GM18517 (cell line): ENCODE measurements at regions not wholly inside any gene's neighbourhood (a gene's known extent, or its start where the extent isn't known, plus 50 kb on each side); places are given as distances from the start of the nearest gene placed in this dataset.

Experiments
- ATAC-seq: cut with Tn5 transposase; IDR thresholded peaks from one replicate; pipeline ENCODE4 v1.9.1; 2021; ENCODE audit warnings: mild to moderate bottlenecking, moderate library complexity; ENCODE audit not compliant: unreplicated experiment

DNA sequence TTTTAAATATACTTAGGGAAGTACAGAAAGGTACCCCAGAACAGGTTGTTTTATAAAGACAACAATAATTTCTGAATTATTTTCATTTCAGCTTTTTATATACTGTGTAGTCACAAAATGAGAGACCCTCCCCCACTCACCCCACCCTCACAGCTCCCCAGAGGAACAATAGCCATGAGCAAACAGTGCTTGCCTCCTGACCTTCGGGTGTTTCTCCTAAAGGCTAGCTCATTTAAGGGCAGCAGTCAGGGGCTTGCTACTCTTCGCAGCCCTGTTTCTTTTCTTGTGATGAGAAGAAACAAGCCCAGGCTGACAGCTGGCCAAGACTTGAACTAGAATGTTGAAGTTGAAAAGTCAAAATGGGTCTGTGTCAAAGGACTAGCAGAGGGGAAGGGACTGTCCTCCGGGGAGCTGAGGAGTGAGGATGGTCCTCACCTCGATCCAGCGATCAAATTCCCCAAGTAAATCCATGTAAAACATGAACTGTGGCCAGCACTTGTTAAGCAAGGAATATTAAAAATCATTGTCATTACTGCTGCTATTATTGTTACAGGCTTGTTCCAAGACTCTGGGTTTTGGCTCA is 133.8 kb upstream of the ARHGAP5 start:
- ATAC-seq = no peak

DNA sequence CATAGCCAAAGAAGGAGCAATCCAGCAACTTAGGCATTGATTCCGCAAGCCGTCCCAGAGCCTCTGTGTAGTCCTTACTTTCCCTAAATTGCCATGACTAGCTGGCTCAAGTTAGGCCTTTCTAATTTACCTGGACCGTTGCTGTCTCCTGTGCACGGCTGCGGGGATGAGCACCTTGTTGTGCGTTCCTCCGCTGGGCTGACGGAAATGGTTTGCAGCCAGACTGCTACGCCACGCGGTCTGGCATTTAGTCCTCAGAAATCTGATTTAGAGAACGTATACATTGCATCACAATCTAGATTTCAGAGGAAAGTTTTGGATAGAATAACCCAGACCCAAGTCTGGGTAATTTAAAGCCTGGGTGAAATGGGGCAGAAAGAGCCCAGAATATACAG is 133.2 kb upstream of the ARHGAP5 start:
- no peak for ATAC-seq

- peak; percentile 5 for ATAC-seq
Observed at GRCh38 chr14:31944256-31945073, 132.6 kb upstream of the ARHGAP5 start.

GRCh38 chr14:31945074-31945613 is 132.0 kb upstream of the ARHGAP5 start:
- ATAC-seq = peak; percentile 76

DNA sequence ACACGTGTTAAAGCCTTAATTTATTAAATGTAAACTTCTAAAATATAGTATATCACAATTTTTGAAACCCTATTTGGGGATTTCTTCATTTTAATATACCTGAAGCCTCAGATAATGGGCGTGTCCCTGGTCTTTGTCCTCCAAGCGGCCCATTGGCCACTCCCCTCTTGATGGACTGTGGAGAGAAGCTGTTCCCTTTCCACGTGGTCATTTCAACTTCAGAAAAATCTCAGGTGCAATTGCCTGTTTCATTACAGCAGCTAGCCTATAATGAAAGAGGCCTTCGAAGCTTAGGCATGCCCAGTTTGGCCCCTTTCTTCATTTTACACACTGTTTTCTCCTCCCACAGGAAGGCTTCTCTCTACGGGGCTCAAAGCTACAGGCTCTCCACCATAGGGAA is 131.4 kb upstream of the ARHGAP5 start:
- no peak for ATAC-seq

GRCh38 chr14:31947076-31947475 is 130.0 kb upstream of the ARHGAP5 start:
- ATAC-seq = no peak

DNA sequence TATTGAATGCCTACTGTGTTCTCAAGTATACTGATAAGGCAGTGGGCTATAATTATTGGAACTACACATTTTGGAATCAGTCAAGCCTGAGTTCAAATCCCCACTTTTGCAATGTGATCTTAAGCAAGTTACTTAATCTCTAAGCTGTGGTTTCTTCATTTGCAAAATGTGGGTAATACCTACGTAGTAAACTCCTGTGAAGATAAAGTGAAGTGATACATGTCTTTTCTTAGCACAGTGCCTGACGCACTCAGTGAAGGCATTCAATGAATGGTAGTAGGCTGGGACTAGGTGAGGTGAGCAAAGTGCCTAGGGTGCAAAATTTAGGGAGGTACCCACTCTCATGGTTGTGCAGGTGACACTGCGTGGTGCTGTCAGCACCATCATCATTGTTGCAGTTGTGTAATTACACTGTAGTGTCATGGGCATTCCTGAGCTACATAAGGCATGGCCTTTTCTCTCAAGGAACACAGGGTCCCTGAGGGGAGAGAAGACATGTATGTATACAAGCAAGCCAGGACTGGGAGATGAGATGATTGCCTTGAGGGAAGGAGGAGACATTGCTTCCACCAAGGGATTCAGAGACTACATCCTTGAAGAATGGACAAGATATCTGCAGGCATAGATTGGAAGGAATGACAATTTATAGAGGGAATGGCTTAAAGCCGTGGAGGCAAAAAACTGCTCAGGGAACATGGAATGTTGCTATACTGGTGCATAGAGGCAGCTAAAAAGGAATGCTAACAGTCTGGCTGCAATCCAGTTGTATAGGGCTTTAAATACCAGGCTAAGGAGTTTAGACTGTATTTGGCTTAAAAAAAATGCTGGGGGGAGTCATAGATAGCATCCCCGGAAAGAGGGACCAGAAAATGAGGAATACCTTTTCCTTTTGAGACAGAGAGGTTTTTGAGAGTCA is 129.2 kb upstream of the ARHGAP5 start:
- ATAC-seq = no peak

- ATAC-seq = no peak
Observed at GRCh38 chr14:31949709-31950108, 127.4 kb upstream of the ARHGAP5 start.

DNA sequence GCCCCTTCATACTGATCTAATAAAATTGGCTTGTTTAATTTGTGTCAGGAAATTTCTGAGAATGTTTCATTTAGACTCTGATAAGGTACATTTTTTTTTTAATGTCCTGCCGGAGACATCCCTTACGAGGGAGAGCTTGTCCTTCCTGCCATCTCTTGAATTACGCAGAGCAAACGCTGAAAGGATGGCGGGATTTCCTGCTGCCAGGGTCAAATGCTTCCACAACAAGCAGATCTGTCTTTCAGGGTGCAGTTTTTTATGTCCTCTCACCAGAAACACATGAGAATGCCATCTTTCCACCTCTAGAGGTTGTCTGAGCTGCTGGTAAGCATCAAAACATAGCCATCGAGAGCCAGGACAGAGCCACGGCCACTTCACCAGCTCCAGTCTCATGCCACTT is 126.8 kb upstream of the ARHGAP5 start:
- no peak for ATAC-seq

GRCh38 chr14:31950764-31951637 is 126.1 kb upstream of the ARHGAP5 start:
- ATAC-seq = no peak

DNA sequence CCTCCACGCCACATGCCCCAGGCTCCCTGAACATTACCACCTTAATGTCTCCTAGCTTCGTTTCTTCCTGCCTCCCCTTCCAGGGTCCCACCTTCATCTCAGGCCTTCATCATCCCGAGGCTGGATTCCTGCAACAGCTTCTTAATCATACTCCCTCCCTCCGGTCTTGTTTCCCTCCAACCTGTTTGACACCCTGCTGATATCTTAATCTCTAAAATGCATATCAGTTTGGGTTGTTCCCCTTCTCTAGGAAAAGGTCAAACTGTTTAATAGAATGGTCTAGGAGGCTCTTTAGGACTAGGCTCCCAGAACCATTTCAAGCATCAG is 125.5 kb upstream of the ARHGAP5 start:
- no peak for ATAC-seq

DNA sequence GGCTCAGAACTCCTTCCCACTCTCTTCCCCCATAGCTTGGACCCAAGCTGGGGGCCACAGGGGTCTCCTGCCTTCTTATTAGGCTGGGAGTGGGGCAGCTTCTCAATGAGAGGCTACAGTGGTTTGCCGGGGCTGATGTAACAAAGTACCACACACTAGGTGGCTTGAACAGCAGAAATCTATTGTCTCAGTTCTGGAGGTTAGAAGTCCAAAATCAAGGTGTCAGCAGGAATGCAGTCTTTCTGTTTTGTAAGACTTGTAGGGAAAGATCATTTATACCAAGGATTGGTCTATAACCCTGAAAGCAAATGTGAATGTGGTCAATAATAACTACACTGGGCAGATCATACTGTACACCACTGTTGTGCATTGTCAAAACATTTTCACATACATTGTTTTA is 124.5 kb upstream of the ARHGAP5 start:
- no peak for ATAC-seq

- ATAC-seq = no peak
Observed at GRCh38 chr14:31953210-31953609, 123.9 kb upstream of the ARHGAP5 start.

DNA sequence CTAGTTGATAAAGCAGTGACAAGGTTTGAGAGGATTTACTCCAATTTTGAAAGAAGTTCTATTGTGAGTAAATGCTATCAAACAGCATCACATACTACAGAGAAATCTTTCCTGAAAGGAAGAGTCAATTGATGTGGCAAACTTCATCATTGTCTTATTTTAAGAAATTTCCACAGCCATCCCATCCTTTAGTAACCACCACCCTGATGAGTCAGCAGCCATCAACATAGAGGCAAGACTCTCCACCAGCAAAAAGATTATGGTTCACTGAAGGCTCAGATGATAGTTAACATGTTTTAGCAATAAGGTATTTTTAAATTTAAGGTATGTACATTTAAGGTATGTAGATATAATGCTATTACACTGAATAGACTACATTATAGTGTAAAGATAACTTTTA is 122.1 kb upstream of the ARHGAP5 start:
- no peak for ATAC-seq

- ATAC-seq = no peak
Observed at GRCh38 chr14:31955936-31956579, 121.0 kb upstream of the ARHGAP5 start.

DNA sequence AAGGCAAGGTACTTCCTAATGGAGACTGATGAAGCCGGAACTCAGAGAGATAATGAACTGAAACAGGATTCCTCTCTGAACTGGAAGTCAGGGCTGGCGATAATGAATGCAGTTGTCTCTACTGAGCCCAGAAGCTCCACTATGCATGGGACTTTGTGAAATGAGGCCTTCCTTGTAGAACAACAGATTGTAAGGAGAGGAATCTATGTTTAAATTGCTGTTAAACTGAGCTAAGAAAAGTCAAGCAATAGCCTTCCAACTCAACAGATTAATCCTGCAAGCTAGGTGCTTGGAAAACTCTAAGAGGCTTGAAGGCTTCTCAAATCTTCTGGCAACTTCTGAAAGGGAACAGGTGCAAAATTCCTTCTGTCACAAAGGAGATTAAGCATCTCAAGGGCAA is 119.5 kb upstream of the ARHGAP5 start:
- ATAC-seq = no peak

GRCh38 chr14:31960039-31960438 is 117.1 kb upstream of the ARHGAP5 start:
- no peak for ATAC-seq

DNA sequence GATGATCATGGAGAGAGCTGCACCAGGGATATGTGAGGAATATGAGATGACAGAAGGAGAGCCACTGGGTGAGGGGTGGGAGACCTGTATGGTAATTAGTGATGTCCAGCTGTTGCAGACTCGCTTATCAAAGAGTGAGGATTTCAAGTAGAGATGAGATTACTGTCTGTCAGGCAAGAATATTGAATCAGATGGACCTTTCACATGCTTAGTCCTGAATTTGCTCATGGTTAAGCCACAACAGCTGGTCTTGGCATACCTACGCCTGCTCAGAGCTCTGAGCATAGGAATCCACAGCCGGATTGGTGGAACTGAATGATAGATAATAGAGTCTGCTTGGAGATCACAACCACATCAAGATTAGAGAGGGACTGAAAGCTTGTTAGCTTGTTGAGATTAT is 115.2 kb upstream of the ARHGAP5 start:
- ATAC-seq = no peak

DNA sequence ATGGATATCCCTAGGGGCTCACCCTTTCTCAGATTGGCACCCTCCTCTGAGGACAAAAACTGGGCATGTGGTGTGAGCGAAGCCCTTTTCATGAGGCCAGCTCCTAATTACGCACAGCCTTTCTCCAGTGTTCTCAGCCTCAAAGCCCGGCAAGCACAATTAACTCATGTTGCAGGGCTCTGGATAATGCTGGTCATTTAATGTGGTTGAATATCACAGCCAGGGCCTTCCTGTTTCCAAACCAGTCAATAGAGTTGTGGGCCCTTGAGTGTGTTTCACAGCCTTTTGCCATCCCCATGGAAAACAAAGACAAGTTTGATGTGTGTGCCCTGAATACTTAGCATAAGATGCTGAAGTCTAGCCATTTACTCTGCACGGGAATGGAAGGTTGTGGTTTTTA is 114.2 kb upstream of the ARHGAP5 start:
- ATAC-seq = no peak

DNA sequence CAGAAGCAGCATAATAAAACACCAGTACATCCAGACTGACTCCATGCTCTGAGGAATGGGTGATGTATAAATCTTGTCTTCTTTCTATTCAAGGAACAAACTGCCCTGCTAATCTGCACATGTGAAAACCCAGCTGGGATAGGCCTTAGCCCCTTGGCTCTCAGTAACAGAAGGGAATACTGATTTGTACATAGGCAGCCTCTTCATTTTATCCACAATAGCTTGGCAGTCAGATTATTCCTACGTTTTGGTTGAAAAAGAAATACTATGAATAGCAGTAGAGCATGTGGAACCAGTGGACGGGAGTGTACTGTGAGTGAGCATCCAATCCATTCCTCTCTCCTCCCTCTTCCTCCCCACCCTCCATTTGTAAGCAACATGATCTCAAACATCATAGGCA is 113.5 kb upstream of the ARHGAP5 start:
- ATAC-seq = no peak
